H1 (cell line): ENCODE measurements at regions not wholly inside any gene's neighbourhood (a gene's known extent, or its start where the extent isn't known, plus 50 kb on each side); places are given as distances from the start of the nearest gene placed in this dataset.

Experiments used
- CTCF ChIA-PET: fragments of 300-600 bp; sonication (Branson Sonifier 250); formaldehyde crosslinking; loops from one replicate; lab custom pipeline; 2021; ENCODE audit not compliant: partially characterized antibody; lab: Charles Lee
- POLR2A ChIA-PET: fragments of 300-600 bp; sonication (Branson Sonifier 250); formaldehyde crosslinking; loops from one replicate; lab custom pipeline; 2021; ENCODE audit warnings: inconsistent platforms; ENCODE audit not compliant: partially characterized antibody; lab: Charles Lee
- DNase-seq, 2 experiments: peaks; one replicate each; pipeline versions ENCODE4 v3.0.0 to v3.0.0-alpha.2; 2010 to 2022; ENCODE audit warnings: low spot score in 2 of 2, low read depth in 1 of 2, mixed read lengths in 1 of 2
- FAIRE-seq: peaks from 2 replicates; lab custom pipeline; 2011; peaks lifted over from hg19 to GRCh38; lab: Jason Lieb, UNC
- H2AFZ ChIP-seq: 2 replicates; pipeline ENCODE4 v1.8.1; 2012; ENCODE audit warnings: low read length, inconsistent platforms
- H2AK5ac ChIP-seq: 2 replicates; pipeline ENCODE4 v1.6.1; 2013; ENCODE audit warnings: low read depth, low read length
- H2BK120ac ChIP-seq: replicated peaks from 2 replicates; pipeline ENCODE3; 2013; ENCODE audit warnings: low read depth, low read length, inconsistent platforms
- H2BK12ac ChIP-seq: 2 replicates; pipeline ENCODE4 v1.6.1; 2013; ENCODE audit warnings: low read depth, low read length
- H2BK15ac ChIP-seq: 2 replicates; pipeline ENCODE4 v1.6.1; 2013; ENCODE audit warnings: low read length
- H2BK20ac ChIP-seq: 2 replicates; pipeline ENCODE4 v1.6.1; 2013; ENCODE audit warnings: low read length
- H2BK5ac ChIP-seq: 2 replicates; pipeline ENCODE4 v1.6.1; 2013; ENCODE audit warnings: low read depth, low read length
- H3K14ac ChIP-seq: 2 replicates; pipeline ENCODE4 v1.6.1; 2013; ENCODE audit warnings: inconsistent platforms; ENCODE audit not compliant: insufficient read length
- H3K18ac ChIP-seq: 2 replicates; pipeline ENCODE4 v1.6.1; 2013; ENCODE audit warnings: low read length; ENCODE audit errors: extremely low read depth
- H3K23ac ChIP-seq: 2 replicates; pipeline ENCODE4 v1.6.1; 2013; ENCODE audit warnings: inconsistent platforms; ENCODE audit not compliant: insufficient read length
- H3K23me2 ChIP-seq: 2 replicates; pipeline ENCODE4 v1.6.1; 2013; ENCODE audit warnings: low read depth, low read length
- H3K27ac ChIP-seq: 2 replicates; pipeline ENCODE4 v1.6.1; 2011; ENCODE audit warnings: low read depth, low read length, inconsistent platforms
- H3K27me3 ChIP-seq, 4 experiments: replicated peaks in 1 of 4; 1 replicate in 1 of 4; 2 replicates in 3 of 4; pipeline versions ENCODE4 v1.6.1 to v1.8.1; 2011 to 2013; ENCODE audit warnings: low read length in 3 of 4, mild to moderate bottlenecking in 3 of 4, inconsistent platforms in 2 of 4, mixed read lengths in 2 of 4, moderate library complexity in 1 of 4; ENCODE audit not compliant: control insufficient read depth in 3 of 4, insufficient read depth in 3 of 4; ENCODE audit errors: extremely low read depth in 1 of 4
- H3K36me3 ChIP-seq, 4 experiments: 2 replicates each; pipeline versions ENCODE4 v1.6.1 to v1.8.1; 2011 to 2013; ENCODE audit warnings: mild to moderate bottlenecking in 4 of 4, low read length in 3 of 4, moderate library complexity in 2 of 4, control low read depth in 1 of 4, inconsistent platforms in 1 of 4; ENCODE audit not compliant: insufficient read depth in 4 of 4, control insufficient read depth in 2 of 4
- H3K4ac ChIP-seq: replicated peaks from 2 replicates; pipeline ENCODE3; 2013; ENCODE audit warnings: low read length, low read depth, mixed read lengths, inconsistent platforms; ENCODE audit not compliant: insufficient read length
- H3K4me1 ChIP-seq, 4 experiments: replicated peaks in 1 of 4; 1 replicate in 1 of 4; 2 replicates in 3 of 4; pipeline versions ENCODE4 v1.6.1 to v1.8.1; 2011 to 2013; ENCODE audit warnings: low read length in 3 of 4, inconsistent platforms in 2 of 4, mixed read lengths in 1 of 4; ENCODE audit not compliant: insufficient read depth in 4 of 4, control insufficient read depth in 3 of 4
- H3K4me2 ChIP-seq, 2 experiments: 2 replicates each; pipeline versions ENCODE4 v1.6.1 to v1.8.1; 2011 to 2013; ENCODE audit warnings: low read depth in 2 of 2, low read length in 2 of 2, control low read depth in 1 of 2, inconsistent platforms in 1 of 2, mild to moderate bottlenecking in 1 of 2; ENCODE audit not compliant: insufficient read depth in 1 of 2
- H3K4me3 ChIP-seq, 4 experiments: fragments of 200-600, 300-600 bp in 1 of 4; sonication (generic), shearing (Covaris generic), sonication (Bioruptor Twin) in 1 of 4; 2 replicates each; pipeline versions ENCODE4 v1.5.1 to v1.8.1; 2011 to 2016; ENCODE audit warnings: low read length in 4 of 4, low read depth in 3 of 4, control low read depth in 2 of 4, inconsistent platforms in 2 of 4, mild to moderate bottlenecking in 2 of 4, mixed read lengths in 1 of 4, moderate library complexity in 1 of 4; ENCODE audit not compliant: insufficient read depth in 2 of 4; ENCODE audit errors: extremely low read depth in 1 of 4
- H3K56ac ChIP-seq: replicated peaks from 2 replicates; pipeline ENCODE3; 2013; ENCODE audit warnings: low read depth, mild to moderate bottlenecking, mixed read lengths, low read length, inconsistent platforms; ENCODE audit not compliant: insufficient read length
- H3K79me1 ChIP-seq: 2 replicates; pipeline ENCODE4 v1.6.1; 2013; ENCODE audit warnings: low read depth, low read length, control low read depth
- H3K79me2 ChIP-seq, 2 experiments: 2 replicates each; pipeline versions ENCODE4 v1.6.1 to v1.8.1; 2012 to 2013; ENCODE audit warnings: low read length in 2 of 2, mild to moderate bottlenecking in 2 of 2, inconsistent platforms in 1 of 2; ENCODE audit not compliant: insufficient read depth in 2 of 2, control insufficient read depth in 1 of 2
- H3K9ac ChIP-seq, 4 experiments: replicated peaks in 1 of 4; 1 replicate in 1 of 4; 2 replicates in 3 of 4; pipeline versions ENCODE4 v1.6.1 to v1.8.1; 2011 to 2013; ENCODE audit warnings: low read depth in 3 of 4, low read length in 3 of 4, control low read depth in 2 of 4, mild to moderate bottlenecking in 2 of 4, moderate library complexity in 2 of 4, inconsistent platforms in 1 of 4; ENCODE audit errors: extremely low read depth in 1 of 4
- H3K9me3 ChIP-seq, 2 experiments: 2 replicates each; pipeline versions ENCODE4 v1.6.1 to v1.8.1; 2012 to 2013; ENCODE audit warnings: mild to moderate bottlenecking in 2 of 2, moderate library complexity in 2 of 2, control low read depth in 1 of 2, inconsistent platforms in 1 of 2, low read depth in 1 of 2, low read length in 1 of 2, mixed read lengths in 1 of 2; ENCODE audit not compliant: insufficient read depth in 2 of 2
- H4K20me1 ChIP-seq, 2 experiments: replicated peaks in 1 of 2; 2 replicates each; pipeline versions ENCODE3 to v1.8.1; 2011 to 2013; ENCODE audit warnings: inconsistent platforms in 2 of 2, low read length in 2 of 2, mild to moderate bottlenecking in 1 of 2; ENCODE audit not compliant: insufficient read depth in 2 of 2, control insufficient read depth in 1 of 2
- H4K5ac ChIP-seq: 2 replicates; pipeline ENCODE4 v1.6.1; 2013; ENCODE audit warnings: low read length, low read depth, mixed read lengths, inconsistent platforms; ENCODE audit not compliant: insufficient read length
- H4K8ac ChIP-seq: 2 replicates; pipeline ENCODE4 v1.8.0; 2013; ENCODE audit warnings: mild to moderate bottlenecking, moderate library complexity, low read length, inconsistent platforms; ENCODE audit not compliant: insufficient read depth; ENCODE audit errors: extremely low read depth
- H4K91ac ChIP-seq: replicated peaks from 2 replicates; pipeline ENCODE3; 2013; ENCODE audit warnings: low read length, mixed read lengths, inconsistent platforms; ENCODE audit not compliant: insufficient read length
- ASH2L ChIP-seq: fragments of 200-600, 300-600 bp; sonication (generic); IDR thresholded peaks from one replicate; pipeline ENCODE4 v1.7.1; 2017; ENCODE audit warnings: low read length
- BACH1 ChIP-seq: IDR thresholded peaks from 2 replicates; pipeline ENCODE4 v1.6.1; 2012; ENCODE audit warnings: low read length, improper control_type of control experiment
- BRCA1 ChIP-seq: IDR thresholded peaks from 2 replicates; pipeline ENCODE4 v1.6.1; 2012; ENCODE audit warnings: low read depth, low read length, improper control_type of control experiment
- CEBPB ChIP-seq: IDR thresholded peaks from 2 replicates; pipeline ENCODE4 v1.6.1; 2012; ENCODE audit warnings: low read depth, low read length
- GTF2F1 ChIP-seq: IDR thresholded peaks from 2 replicates; pipeline ENCODE4 v1.6.1; 2012; ENCODE audit warnings: low read depth, low read length, improper control_type of control experiment, borderline replicate concordance
- HDAC6 ChIP-seq: IDR thresholded peaks from one replicate; pipeline ENCODE4 v1.7.1; 2012; ENCODE audit warnings: low read depth, mild to moderate bottlenecking, inconsistent platforms, low read length, moderate library complexity
- JUN ChIP-seq: IDR thresholded peaks from 2 replicates; pipeline ENCODE4 v1.6.1; 2011; ENCODE audit warnings: low read depth, mild to moderate bottlenecking, improper control_type of control experiment, low read length
- KDM4A ChIP-seq: IDR thresholded peaks from one replicate; pipeline ENCODE4 v1.7.1; 2012; ENCODE audit warnings: low read depth, mild to moderate bottlenecking, moderate library complexity, low read length, inconsistent platforms; ENCODE audit not compliant: severe bottlenecking
- RXRA ChIP-seq: IDR thresholded peaks from 2 replicates; pipeline ENCODE4 v1.6.1; 2011; ENCODE audit warnings: low read depth, mild to moderate bottlenecking, low read length, moderate library complexity; ENCODE audit not compliant: insufficient read depth
- SAP30 ChIP-seq: fragments of 300-600 bp; sonication (generic); IDR thresholded peaks from 2 replicates; pipeline ENCODE4 v1.7.1; 2012; ENCODE audit warnings: low read length, moderate library complexity, mild to moderate bottlenecking, inconsistent platforms; ENCODE audit not compliant: insufficient read depth, insufficient replicate concordance
- SIRT6 ChIP-seq: IDR thresholded peaks from one replicate; pipeline ENCODE4 v1.7.1; 2012; ENCODE audit warnings: low read length, inconsistent platforms
- SRF ChIP-seq: IDR thresholded peaks from 2 replicates; pipeline ENCODE4 v1.6.1; 2011; ENCODE audit warnings: mild to moderate bottlenecking, low read depth, low read length, moderate library complexity
- TAF1 ChIP-seq: IDR thresholded peaks from 2 replicates; pipeline ENCODE4 v1.6.1; 2011; ENCODE audit warnings: mild to moderate bottlenecking, low read depth, low read length
- TAF7 ChIP-seq: optimal IDR thresholded peaks from 2 replicates; pipeline ENCODE3; 2011; ENCODE audit warnings: low read depth, mild to moderate bottlenecking, inconsistent platforms, low read length, moderate library complexity, borderline replicate concordance
- TCF12 ChIP-seq: IDR thresholded peaks from 2 replicates; pipeline ENCODE4 v1.6.1; 2011; ENCODE audit warnings: low read depth, mild to moderate bottlenecking, low read length
- TEAD4 ChIP-seq: IDR thresholded peaks from 2 replicates; pipeline ENCODE4 v1.6.1; 2012; ENCODE audit warnings: low read depth, low read length, inconsistent platforms, mixed read lengths
- TF ChIP-seq, protein P1 (sequence below): IDR thresholded peaks from 2 replicates; pipeline ENCODE4 v1.6.1; 2012; ENCODE audit warnings: inconsistent platforms

DNA sequence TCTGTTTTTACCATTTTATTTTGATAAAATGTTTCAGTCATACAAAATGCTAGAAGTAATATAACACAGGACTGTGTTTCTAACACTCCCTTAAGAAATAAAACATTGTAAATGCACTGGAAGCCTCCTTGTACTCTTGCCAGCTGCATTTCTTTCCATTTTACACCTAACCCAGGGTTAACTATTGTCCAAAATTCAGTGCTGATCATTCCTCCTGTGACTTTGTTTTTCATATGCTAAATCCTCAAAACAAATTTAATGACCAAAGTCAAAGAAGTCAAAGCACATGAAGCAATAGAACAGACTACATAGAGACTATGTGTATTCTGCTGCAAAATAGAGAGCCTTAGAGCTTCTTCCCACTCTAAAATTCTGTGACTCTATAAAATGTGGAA, 420.3 kb upstream of the PRICKLE1 start:
- H2BK5ac ChIP-seq, result no peak overlapping the region
- H3K9me3 ChIP-seq, result no peaks in the 10 kb centered on the region; a peak in 1 of 4 replicates
- no peaks in the 10 kb centered on the region for H3K79me2 ChIP-seq
- H2BK12ac ChIP-seq, result no peak overlapping the region
- H3K36me3 ChIP-seq, result no peaks in the 10 kb centered on the region
- H3K14ac ChIP-seq, result no peak overlapping the region
- no peak overlapping the region for H2BK120ac ChIP-seq
- H2BK15ac ChIP-seq, result no peak overlapping the region
- no peak overlapping the region for H3K18ac ChIP-seq
- no peak overlapping the region for H2AFZ ChIP-seq
- no peak for FAIRE-seq
- H4K20me1 ChIP-seq, result no peaks in the 10 kb centered on the region
- H3K23ac ChIP-seq, result no peak overlapping the region
- no peak overlapping the region for H3K4me2 ChIP-seq
- peaks cover 0 to 7% (median 2%) of the 10 kb centered on the region in 4 experiments; a peak in 3 of 7 replicates for H3K4me1 ChIP-seq
- no peak overlapping the region for H3K56ac ChIP-seq
- POLR2A ChIA-PET, result no interaction called here
- H2AK5ac ChIP-seq, result no peak overlapping the region
- no peaks in the 10 kb centered on the region for H3K27me3 ChIP-seq
- no peak overlapping the region for H3K9ac ChIP-seq
- H3K23me2 ChIP-seq, result no peaks in the 10 kb centered on the region
- H3K27ac ChIP-seq, result no peak overlapping the region
- H3K4ac ChIP-seq, result no peak overlapping the region
- H4K5ac ChIP-seq, result no peak overlapping the region
- no peak overlapping the region for H4K8ac ChIP-seq
- no peak for DNase-seq
- H2BK20ac ChIP-seq, result no peak overlapping the region
- no peak overlapping the region for H3K4me3 ChIP-seq
- no peak overlapping the region for H4K91ac ChIP-seq
- no peaks in the 10 kb centered on the region for H3K79me1 ChIP-seq
- CTCF ChIA-PET, result no interaction called here
- no peak for TF ChIP-seq GTF2F1
- no peak for TF ChIP-seq TAF7
- TF ChIP-seq HDAC6, result no peak
- no peak for TF ChIP-seq BRCA1
- no peak for TF ChIP-seq BACH1
- TF ChIP-seq ASH2L, result no peak
- TF ChIP-seq SRF, result no peak
- no peak for TF ChIP-seq SAP30
- no peak for TF ChIP-seq TCF12
- no peak for TF ChIP-seq RXRA
- no peak for TF ChIP-seq JUN
- TF ChIP-seq TEAD4, result no peak
- TF ChIP-seq, protein P1, sequence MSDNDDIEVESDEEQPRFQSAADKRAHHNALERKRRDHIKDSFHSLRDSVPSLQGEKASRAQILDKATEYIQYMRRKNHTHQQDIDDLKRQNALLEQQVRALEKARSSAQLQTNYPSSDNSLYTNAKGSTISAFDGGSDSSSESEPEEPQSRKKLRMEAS, result no peak
- TF ChIP-seq SIRT6, result no peak
- no peak for TF ChIP-seq CEBPB
- TF ChIP-seq KDM4A, result no peak
- no peak for TF ChIP-seq TAF1
